ENCODE measurements at regions not wholly inside any gene's neighbourhood (a gene's known extent, or its start where the extent isn't known, plus 50 kb on each side); places are given as distances from the start of the nearest gene placed in this dataset.

GRCh38 chr2:34907812-34908211 lies 1308.7 kb upstream of the FAM98A start:
- Mint-ChIP-seq H3K36me3 (no peaks in the 10 kb centered on the region), H3K4me1 (peaks cover 3% of the 10 kb centered on the region), H3K27me3 (ENCODE audit: low read depth in 3 of 3) (peaks cover 0 to 2% (median 0%) of the 10 kb centered on the region in 3 donors), H3K9me3 (peaks cover 0 to 2% (median 0%) of the 10 kb centered on the region in 7 donors), H3K4me3 (no peak overlapping the region), H3K27ac (no peak overlapping the region)
- H3K4me1 ChIP-seq (ENCODE audit: control insufficient read depth in 1 of 2, insufficient read depth in 2 of 2, low read length in 2 of 2) = no peaks in the 10 kb centered on the region
- no peaks in the 10 kb centered on the region for H3K79me2 ChIP-seq (ENCODE audit: insufficient read depth, low read length)
- no peaks in the 10 kb centered on the region for H3K36me3 ChIP-seq (replicated peaks in 1 of 2; ENCODE audit: control insufficient read depth in 1 of 2, insufficient read depth in 2 of 2, low read length in 2 of 2)
- H3K27me3 ChIP-seq (ENCODE audit: control insufficient read depth in 2 of 2, insufficient read depth in 2 of 2, low read length in 2 of 2) = no peaks in the 10 kb centered on the region
- H2AFZ ChIP-seq (ENCODE audit: insufficient read depth, low read depth, low read length, poor library complexity, severe bottlenecking) = no peak overlapping the region
- H3K9me3 ChIP-seq (replicated peaks in 1 of 2; ENCODE audit: control insufficient read depth in 1 of 2, insufficient read depth in 1 of 2, low read length in 2 of 2) = no peaks in the 10 kb centered on the region
- no peaks in the 10 kb centered on the region for H4K20me1 ChIP-seq (ENCODE audit: insufficient read depth, low read length)
- intact Hi-C loops (cut with micrococcal nuclease) = no loop called here
- DNase-seq = no peak
- no peak for TF ChIP-seq CTCF (IDR thresholded peaks at IDR 0.05)
- no peak overlapping the region for H3K4me3 ChIP-seq (replicated peaks in 1 of 3; ENCODE audit: low read depth in 2 of 3, low read length in 3 of 3)
- no peak overlapping the region for H3K4me2 ChIP-seq (replicated peaks; ENCODE audit: extremely low read depth, low read length, poor library complexity, severe bottlenecking)
- no peak overlapping the region for H3K27ac ChIP-seq (ENCODE audit: low read depth in 1 of 2, low read length in 2 of 2)
- no peak overlapping the region for H3K9ac ChIP-seq (ENCODE audit: insufficient read depth, low read length, poor library complexity, severe bottlenecking)
- no CpG with 5 or more reads among the region's 3 CpGs for WGBS (ENCODE audit: insufficient coverage)

- no peaks in the 10 kb centered on the region for H3K79me2 ChIP-seq (ENCODE audit: insufficient read depth, low read length)
- H3K27ac ChIP-seq (ENCODE audit: low read depth in 1 of 2, low read length in 2 of 2) = no peak overlapping the region
- Mint-ChIP-seq H3K9me3 (peaks cover 0 to 5% (median 0%) of the 10 kb centered on the region in 7 donors), H3K36me3 (no peaks in the 10 kb centered on the region), H3K27me3 (ENCODE audit: low read depth in 3 of 3) (peaks cover 0 to 2% (median 0%) of the 10 kb centered on the region in 3 donors), H3K4me3 (no peak overlapping the region), H3K4me1 (no peaks in the 10 kb centered on the region), H3K27ac (no peak overlapping the region)
- H3K27me3 ChIP-seq (ENCODE audit: control insufficient read depth in 2 of 2, insufficient read depth in 2 of 2, low read length in 2 of 2) = no peaks in the 10 kb centered on the region
- TF ChIP-seq CTCF (IDR thresholded peaks at IDR 0.05) = no peak
- no peaks in the 10 kb centered on the region for H3K36me3 ChIP-seq (replicated peaks in 1 of 2; ENCODE audit: control insufficient read depth in 1 of 2, insufficient read depth in 2 of 2, low read length in 2 of 2)
- no peaks in the 10 kb centered on the region for H3K9me3 ChIP-seq (replicated peaks in 1 of 2; ENCODE audit: control insufficient read depth in 1 of 2, insufficient read depth in 1 of 2, low read length in 2 of 2)
- no peak for DNase-seq
- no peak overlapping the region for H3K9ac ChIP-seq (ENCODE audit: insufficient read depth, low read length, poor library complexity, severe bottlenecking)
- no peak overlapping the region for H3K4me3 ChIP-seq (replicated peaks in 1 of 3; ENCODE audit: low read depth in 2 of 3, low read length in 3 of 3)
- H3K4me2 ChIP-seq (replicated peaks; ENCODE audit: extremely low read depth, low read length, poor library complexity, severe bottlenecking) = no peak overlapping the region
- no peaks in the 10 kb centered on the region for H3K4me1 ChIP-seq (ENCODE audit: control insufficient read depth in 1 of 2, insufficient read depth in 2 of 2, low read length in 2 of 2)
- WGBS (ENCODE audit: insufficient coverage) = no CpG with 5 or more reads among the region's 2 CpGs
- intact Hi-C loops (cut with micrococcal nuclease) = no loop called here
- H4K20me1 ChIP-seq (ENCODE audit: insufficient read depth, low read length) = no peaks in the 10 kb centered on the region
- no peak overlapping the region for H2AFZ ChIP-seq (ENCODE audit: insufficient read depth, low read depth, low read length, poor library complexity, severe bottlenecking)
Observed at GRCh38 chr2:34901739-34902138, 1302.6 kb upstream of the FAM98A start.

Measured in CD14-positive monocyte (primary cell).